Ascending aorta (tissue), 2 donors: ENCODE measurements at regions not wholly inside any gene's neighbourhood (a gene's known extent, or its start where the extent isn't known, plus 50 kb on each side); places are given as distances from the start of the nearest gene placed in this dataset.

ENCODE experiments used
- DNase-seq, 2 donors: peaks; one replicate each; pipeline ENCODE4 v3.0.0-alpha.2; 2019; ENCODE audit warnings: low spot score in 2 of 2
- H3K27ac ChIP-seq, 2 donors: fragments of 200-600 bp; sonication (generic); one replicate each; pipeline ENCODE4 v1.5.1; 2016 to 2017; ENCODE audit warnings: mild to moderate bottlenecking in 1 of 2
- H3K27me3 ChIP-seq: fragments of 200-600 bp; sonication (generic); one replicate; pipeline ENCODE4 v1.5.1; 2017
- H3K36me3 ChIP-seq, 2 donors: fragments of 200-600 bp; sonication (generic); one replicate each; pipeline ENCODE4 v1.5.1; 2016
- H3K4me1 ChIP-seq, 2 donors: fragments of 200-600 bp; sonication (generic); one replicate each; pipeline ENCODE4 v1.5.1; 2016 to 2017; ENCODE audit warnings: mild to moderate bottlenecking in 1 of 2
- H3K4me3 ChIP-seq, 2 donors: fragments of 200-600 bp; sonication (generic); one replicate each; pipeline ENCODE4 v1.5.1; 2016 to 2017; ENCODE audit warnings: mild to moderate bottlenecking in 1 of 2
- H3K9me3 ChIP-seq, 2 donors: fragments of 200-600 bp; sonication (generic); one replicate each; pipeline ENCODE4 v1.5.1; 2016
- CTCF ChIP-seq, 3 experiments: fragments of 200-600 bp in 2 of 3; fragments of 450-650 bp in 1 of 3; sonication (generic) in 2 of 3; IDR thresholded peaks; one replicate each; pipeline ENCODE4 v1.5.1; 2016 to 2019; ENCODE audit warnings: antibody characterized with exemption in 3 of 3, mild to moderate bottlenecking in 1 of 3, moderate library complexity in 1 of 3
- intact Hi-C: fragments of 100-400 bp; cut with DNase I; formaldehyde crosslinking; loops from one replicate; pipeline ENCODE4 v1.15.1; 2023

- peak overlapping the region; percentile 69 to 72 for H3K27ac ChIP-seq
- H3K9me3 ChIP-seq = no peaks in the 10 kb centered on the region
- no peak overlapping the region for H3K4me3 ChIP-seq
- H3K27me3 ChIP-seq = no peaks in the 10 kb centered on the region
- no peaks in the 10 kb centered on the region for H3K36me3 ChIP-seq
- no peak for DNase-seq
- intact Hi-C loops = loop anchor here (5.0 kb wide), 2 partner anchors 90 to 500 kb away; partner anchors contain the start of gene LAPTM4A
- H3K4me1 ChIP-seq = peaks cover 3 to 5% of the 10 kb centered on the region in 2 donors
- no peak for TF ChIP-seq CTCF (IDR thresholded peaks at IDR 0.05)
Measured at GRCh38 chr2:20141806-20142205, 83.1 kb downstream of the SDC1 start.

DNA sequence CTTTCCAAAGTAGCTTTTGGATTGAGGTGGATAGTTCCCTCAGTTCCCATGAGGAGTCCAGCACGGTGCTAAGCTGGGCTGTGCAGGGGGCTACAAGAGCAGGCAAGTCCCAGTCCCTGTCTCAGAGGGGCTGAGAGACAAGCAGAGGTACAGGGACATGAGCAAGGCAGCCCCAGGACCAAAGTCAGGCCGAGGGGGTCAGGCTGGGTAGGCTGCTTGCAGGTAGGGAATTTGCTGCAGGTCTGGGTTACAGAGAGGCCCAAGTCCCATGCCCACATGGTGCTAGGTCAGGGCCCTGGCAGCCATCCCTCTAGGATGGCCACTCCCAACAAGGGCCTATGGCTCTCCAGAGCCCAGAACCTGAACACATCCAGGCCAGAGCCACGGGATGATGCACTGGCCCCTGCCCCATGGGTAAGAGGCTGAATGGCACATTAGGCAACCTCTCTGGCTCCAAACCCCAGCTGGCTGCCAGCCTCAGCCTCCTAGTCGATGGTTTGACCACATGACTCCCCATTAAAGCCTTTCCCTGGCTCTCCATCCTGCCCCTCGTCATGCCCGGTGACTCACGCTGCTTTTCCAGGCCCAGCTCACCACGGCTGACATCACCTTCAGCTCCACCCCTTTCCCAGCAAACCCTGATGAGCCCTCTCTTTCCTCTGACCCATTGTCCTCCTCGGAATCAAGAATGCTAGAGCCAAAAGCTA is 83.7 kb downstream of the SDC1 start:
- TF ChIP-seq CTCF (IDR thresholded peaks at IDR 0.05) = no peak
- Histone ChIP-seq H3K27ac (peak overlapping the region; percentile 69 to 76), H3K36me3 (no peaks in the 10 kb centered on the region), H3K9me3 (no peaks in the 10 kb centered on the region), H3K27me3 (no peaks in the 10 kb centered on the region), H3K4me1 (peaks cover 3 to 5% of the 10 kb centered on the region in 2 donors), H3K4me3 (no peak overlapping the region)
- peak; percentile 85 to 92 for DNase-seq
- intact Hi-C loops = loop anchor here (5.0 kb wide), 2 partner anchors 89 to 501 kb away; partner anchors contain the start of gene LAPTM4A

GRCh38 chr2:20140321-20141055 is 84.4 kb downstream of the SDC1 start:
- no peaks in the 10 kb centered on the region for H3K36me3 ChIP-seq
- no peaks in the 10 kb centered on the region for H3K27me3 ChIP-seq
- intact Hi-C loops = loop anchor here (5.0 kb wide), 2 partner anchors 88 to 502 kb away; partner anchors contain the start of gene LAPTM4A
- no peak overlapping the region for H3K4me3 ChIP-seq
- peaks cover 3 to 5% of the 10 kb centered on the region in 2 donors for H3K4me1 ChIP-seq
- no peak for TF ChIP-seq CTCF (IDR thresholded peaks at IDR 0.05)
- peak overlapping the region; percentile 23 to 76 for H3K27ac ChIP-seq
- H3K9me3 ChIP-seq = no peaks in the 10 kb centered on the region
- no peak for DNase-seq

- Histone ChIP-seq H3K36me3 (no peaks in the 10 kb centered on the region), H3K27ac (no peak overlapping the region), H3K4me1 (peaks cover 3 to 5% of the 10 kb centered on the region in 2 donors), H3K27me3 (no peaks in the 10 kb centered on the region), H3K9me3 (no peaks in the 10 kb centered on the region), H3K4me3 (no peak overlapping the region)
- TF ChIP-seq CTCF (IDR thresholded peaks at IDR 0.05) = no peak
- intact Hi-C loops = loop anchor here (5.0 kb wide), 2 partner anchors 87 to 503 kb away; partner anchors contain the start of gene LAPTM4A
- no peak for DNase-seq
Measured at GRCh38 chr2:20139407-20140172, 85.3 kb downstream of the SDC1 start.

GRCh38 chr2:20138696-20139095 is 86.2 kb downstream of the SDC1 start:
- intact Hi-C loops = no loop called here
- peaks cover 3 to 5% of the 10 kb centered on the region in 2 donors for H3K4me1 ChIP-seq
- H3K27ac ChIP-seq = no peak overlapping the region
- H3K4me3 ChIP-seq = no peak overlapping the region
- H3K27me3 ChIP-seq = no peaks in the 10 kb centered on the region
- H3K9me3 ChIP-seq = no peaks in the 10 kb centered on the region
- H3K36me3 ChIP-seq = no peaks in the 10 kb centered on the region
- no peak for DNase-seq
- no peak for TF ChIP-seq CTCF (IDR thresholded peaks at IDR 0.05)
